ENCODE measurements at regions not wholly inside any gene's neighbourhood (a gene's known extent, or its start where the extent isn't known, plus 50 kb on each side); places are given as distances from the start of the nearest gene placed in this dataset.

DNA sequence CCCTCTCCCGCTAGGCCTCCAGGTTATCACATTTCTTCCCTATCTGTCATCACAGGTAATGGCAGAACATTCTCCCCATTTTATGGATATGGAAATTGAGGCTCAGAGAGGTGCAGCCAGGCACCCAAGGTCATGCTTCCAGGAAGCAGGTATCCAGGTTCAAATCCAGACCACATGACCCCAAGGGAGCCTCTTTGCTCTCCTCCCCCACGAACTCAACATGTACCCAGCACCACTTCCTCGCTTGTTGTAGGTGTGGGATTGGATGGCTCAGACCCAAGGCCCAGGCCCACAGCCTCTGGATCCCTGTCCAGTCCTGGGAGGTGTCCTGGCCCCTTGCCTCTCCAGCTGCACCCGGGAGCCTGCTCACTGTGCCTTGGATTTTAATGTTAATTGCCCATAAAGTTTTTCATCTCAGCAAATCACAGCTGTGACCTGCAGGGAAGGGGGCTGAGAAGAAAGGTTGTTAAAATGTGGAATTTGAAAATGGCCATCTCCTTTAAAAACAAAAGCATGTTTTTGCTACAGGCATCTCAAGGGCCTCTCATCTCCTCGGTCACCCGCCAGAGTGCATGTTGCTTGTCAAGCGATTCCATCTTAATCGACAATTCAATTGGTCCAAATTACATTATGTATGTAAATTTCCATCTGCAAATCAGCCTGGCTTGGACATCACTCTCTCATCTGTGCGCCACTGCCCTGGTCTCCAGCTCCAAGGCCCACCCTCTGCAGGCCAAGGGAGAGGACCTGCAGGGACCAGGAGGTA lies 205.4 kb upstream of the ZMIZ1 start:
- DNase-seq (ENCODE audit: low read depth): no peak

DNA sequence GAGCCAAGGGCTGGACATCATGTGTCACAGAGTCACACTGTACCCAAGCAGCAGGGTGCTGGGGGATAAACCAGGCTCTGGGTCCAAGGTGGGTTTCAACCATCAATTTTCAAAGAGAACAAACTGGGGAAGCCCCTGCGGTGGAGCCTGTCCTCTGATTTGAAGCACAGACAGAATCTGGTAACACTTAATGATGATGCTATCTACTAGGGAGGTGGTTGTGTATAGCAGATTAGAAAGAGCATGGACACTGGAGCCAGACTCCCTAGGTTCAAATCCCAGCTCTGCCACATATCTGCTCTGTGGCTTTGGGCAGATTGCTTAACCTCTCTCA lies 204.9 kb upstream of the ZMIZ1 start:
- no peak for DNase-seq (ENCODE audit: low read depth)

DNA sequence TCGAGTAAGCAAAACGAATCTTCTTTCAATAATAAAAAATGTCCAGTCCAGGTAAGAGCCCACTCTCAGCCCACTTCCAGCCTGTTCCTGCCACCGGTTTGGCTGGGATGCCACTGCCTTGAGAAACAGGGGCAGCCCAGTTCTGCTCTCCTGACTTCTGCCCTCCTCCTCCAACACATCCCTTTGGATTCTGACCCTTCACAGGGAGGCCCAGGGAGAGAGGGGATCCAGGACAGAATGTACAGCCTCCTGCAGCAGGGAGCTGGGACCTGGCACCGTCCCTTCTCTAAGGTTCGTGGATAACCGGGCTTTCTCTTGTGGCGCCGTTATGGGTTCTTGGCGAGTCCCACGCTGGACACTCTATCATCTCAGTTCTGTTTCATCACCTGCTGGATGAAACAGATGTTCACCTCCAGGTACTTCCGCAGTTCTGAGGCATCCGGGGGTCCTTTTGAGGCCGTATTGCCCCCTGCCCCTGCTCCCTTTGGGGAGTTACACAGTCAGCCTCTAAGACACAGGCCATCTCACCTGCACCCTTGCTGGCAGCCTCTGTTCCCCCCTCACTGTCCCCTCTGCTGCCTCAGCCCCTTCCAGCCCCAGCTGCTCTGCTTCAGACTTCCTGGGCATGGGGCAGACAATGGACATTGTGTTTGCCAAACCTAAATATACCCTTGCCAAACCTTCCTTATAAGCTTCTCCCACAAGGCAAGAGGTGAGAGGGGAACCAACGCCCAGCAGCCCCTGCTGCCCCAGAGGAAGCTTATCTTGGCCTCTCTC lies 203.8 kb upstream of the ZMIZ1 start:
- no peak for DNase-seq (ENCODE audit: low read depth)

DNA sequence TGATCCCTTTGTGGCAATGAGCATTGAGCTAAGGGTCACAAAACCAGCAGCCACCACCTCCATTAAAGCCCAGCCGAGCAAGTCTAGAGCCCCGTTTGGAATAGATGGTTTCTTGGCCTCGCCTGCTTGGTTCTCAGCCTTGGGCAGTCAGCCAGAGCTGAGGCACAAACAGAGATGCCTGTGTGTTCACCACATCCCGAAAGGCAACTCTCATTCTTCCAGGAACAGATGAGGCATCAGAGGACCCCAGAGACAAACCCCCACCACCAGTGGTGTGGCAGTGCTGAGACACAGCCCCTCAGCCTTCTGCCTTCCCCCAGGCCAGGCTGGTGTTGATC lies 203.3 kb upstream of the ZMIZ1 start:
- DNase-seq (ENCODE audit: low read depth): no peak

DNA sequence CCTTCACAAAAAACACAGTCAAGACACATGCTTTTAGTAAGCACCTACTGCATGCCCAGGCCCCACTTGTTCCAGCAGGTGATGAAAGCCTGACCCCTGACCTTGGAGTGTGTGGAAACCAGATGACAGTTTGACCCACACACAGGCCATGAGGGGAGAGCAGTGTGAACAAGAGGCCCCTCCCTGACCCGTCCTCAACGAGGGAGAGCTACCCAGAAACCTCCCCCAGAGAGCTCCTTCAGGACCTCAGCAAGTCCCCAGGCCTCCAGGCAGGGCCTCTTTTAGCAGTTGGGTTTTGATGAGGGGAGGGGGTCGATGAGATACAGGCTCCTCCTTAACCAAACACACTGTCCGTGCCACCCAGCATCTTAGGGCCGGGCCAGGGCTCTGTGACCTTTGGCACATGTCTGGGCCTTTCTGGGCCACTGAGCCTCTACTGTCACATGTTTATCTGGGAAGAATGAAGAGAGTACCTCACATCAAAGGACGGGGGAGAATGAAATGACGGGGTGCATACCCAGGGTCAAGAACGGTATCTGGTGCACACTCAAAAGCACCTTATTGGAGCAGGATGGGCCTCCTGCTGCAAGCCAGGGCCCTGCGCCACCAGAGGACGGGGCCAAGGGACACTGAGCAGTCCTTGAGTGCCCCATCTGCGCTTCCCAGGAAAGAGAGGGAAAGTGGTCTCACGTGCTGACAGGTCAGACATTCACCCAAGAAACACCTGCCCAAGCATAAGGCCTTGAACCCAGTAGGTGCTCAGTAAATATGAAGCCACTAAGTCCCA lies 202.6 kb upstream of the ZMIZ1 start:
- DNase-seq (ENCODE audit: low read depth): no peak

DNA sequence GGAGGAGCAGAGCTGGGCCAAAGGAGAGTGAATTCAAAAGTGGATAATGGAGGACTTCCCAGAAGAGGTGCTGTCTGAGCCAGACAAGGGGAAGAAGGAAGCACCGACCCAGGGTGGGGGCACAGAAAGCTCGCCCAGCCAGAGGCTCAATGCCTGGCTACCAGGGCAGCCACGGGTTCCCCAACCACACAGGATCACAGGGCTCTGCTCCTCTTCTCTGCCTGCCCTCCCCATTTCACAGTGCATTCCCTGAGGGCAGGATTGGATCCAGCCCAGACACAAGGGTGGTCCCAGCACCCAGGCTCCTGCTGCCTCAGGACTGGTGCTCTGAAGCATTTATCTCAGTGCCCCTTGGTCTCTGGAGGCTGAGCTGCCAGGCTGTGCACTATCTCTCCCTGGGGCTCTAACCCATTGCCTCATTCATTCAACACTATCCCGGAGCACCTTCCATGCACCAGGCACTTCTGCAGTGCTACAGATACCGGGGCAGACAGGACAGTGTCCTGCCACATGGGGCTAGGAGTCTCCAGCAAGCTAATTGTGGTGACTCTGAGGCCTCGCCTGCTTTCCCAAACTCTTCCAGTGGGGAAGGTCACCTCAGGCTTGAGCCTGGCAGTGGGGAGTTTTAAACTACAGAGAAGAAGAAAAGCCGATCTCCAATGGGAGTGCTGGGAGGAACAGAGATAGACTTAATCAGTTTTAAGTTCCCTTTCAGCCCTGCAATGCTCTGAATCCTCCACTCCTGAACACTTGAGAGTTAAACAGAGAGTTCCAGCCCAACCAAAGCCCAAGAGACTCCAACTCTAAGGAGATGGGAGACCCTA lies 201.8 kb upstream of the ZMIZ1 start:
- no peak for DNase-seq (ENCODE audit: low read depth)

DNA sequence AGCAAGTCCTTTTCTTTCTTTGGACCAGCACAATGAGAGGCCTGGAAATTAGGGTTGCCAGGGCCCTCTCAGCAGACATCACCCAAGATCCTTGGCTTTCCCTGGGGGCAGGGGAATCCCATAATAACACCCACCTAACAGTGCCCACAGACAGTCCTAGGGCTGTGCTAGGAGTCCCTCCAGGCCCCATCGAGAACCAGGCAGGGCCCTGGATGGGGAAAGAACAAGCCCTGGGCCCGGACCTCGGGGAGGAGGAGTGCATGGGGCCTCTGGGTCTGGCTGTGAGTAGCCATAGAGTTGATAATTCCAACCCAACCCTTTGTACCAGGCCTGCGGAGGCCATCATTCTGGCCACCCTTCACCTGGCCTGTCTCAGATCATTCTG lies 201.2 kb upstream of the ZMIZ1 start:
- no peak for DNase-seq (ENCODE audit: low read depth)

DNA sequence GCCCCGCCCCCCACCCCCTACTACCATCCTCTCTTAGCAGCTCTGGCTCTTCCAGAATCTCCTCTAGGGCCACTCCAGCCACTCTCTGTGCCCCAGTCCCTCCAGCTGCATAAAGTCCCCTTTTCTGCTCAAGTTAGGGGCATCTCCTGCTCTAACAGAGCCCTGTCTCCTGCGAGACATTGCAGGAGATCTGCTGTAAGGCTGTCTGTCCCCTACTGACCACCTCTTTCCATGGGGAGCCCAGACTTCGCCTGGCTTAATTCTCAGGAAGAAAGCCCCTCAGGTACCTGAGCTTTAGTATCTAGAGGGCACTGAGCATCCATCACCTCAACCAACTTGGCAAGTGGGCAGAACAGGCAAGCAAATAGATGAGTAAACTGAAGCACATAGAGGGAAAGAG lies 200.7 kb upstream of the ZMIZ1 start:
- no peak for DNase-seq (ENCODE audit: low read depth)

DNA sequence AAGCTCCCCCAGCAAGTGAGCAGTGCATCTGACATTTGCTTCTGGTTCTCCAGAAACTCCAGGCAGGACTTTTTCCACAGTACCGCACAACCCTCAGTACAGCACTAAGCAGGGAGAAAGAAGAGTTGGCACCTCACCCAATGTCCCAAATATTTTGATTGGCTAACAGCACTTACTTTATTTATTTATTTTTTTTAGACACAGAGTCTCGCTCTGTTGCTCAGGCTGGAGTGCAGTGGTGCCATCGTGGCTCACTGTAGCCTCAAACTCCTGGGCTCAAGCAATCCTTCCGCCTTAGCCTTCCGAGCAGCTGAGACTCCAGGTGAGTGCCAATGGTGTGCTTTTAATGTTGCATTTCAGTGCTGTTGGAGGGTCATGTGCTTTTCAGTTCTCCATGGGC lies 200.3 kb upstream of the ZMIZ1 start:
- DNase-seq (ENCODE audit: low read depth): no peak

DNA sequence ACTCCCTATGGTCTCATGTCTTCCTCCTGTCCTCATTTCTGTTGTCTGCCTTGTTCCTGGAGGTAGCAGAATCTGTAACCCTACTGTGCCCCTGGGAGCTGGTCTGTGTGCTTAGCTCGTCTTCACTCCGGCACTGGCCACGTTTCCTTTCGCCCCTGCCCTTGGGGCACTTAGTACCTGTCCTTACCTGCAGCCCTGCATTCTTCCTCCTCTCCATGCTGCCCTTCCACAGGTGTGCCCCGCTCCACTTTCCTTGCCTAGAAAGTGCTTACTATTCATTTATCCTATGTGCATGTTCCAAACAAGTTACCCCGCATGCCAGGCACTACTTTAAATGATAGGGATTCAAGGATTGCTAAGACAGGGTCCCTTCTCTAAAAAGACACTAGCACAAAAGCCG lies 199.9 kb upstream of the ZMIZ1 start:
- DNase-seq (ENCODE audit: low read depth): no peak

DNA sequence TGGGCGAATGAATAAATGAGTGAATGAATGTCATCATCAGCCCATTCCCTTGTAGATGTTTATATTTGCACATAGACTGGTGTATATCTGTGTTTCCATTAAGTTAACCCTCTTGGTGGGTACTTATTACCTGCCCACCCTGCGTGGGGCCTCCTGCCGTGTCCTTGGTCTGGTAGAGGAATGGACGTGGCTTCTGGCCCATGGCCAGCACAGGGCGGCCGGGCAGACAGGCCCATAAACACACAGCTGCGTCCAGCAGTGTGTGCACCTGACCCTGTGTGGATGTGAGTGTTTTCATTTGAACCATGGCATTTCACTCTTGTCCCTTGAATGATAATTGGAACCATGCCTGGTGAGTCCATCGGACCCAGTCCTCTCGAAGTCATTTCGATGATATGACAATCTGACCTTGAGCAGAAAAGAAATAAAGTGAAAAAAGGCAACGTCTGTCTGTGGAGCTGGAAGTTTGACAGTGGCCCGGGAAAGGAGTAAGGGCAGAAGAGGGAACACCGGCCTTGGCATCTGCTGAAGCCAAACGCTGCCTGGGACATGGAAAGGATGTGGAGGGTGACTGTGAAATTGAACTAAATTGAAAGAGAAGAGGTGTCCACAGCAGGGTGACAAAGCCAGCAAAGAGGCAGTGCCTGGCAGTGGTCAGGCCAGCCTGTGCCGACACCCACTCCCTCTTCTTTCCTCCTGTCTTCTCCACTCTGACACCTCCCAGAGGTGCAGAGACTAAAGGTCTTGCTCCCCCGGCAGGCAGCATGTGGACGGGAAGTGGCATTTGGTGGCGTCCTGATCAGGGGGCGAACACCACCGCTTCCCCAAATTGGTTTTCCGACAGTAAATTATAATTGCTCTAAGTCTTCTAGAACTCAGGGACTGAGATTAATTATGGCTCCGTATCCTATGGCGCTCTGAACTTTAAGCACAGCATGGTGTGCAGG lies 199.0 kb upstream of the ZMIZ1 start:
- no peak for DNase-seq (ENCODE audit: low read depth)

DNA sequence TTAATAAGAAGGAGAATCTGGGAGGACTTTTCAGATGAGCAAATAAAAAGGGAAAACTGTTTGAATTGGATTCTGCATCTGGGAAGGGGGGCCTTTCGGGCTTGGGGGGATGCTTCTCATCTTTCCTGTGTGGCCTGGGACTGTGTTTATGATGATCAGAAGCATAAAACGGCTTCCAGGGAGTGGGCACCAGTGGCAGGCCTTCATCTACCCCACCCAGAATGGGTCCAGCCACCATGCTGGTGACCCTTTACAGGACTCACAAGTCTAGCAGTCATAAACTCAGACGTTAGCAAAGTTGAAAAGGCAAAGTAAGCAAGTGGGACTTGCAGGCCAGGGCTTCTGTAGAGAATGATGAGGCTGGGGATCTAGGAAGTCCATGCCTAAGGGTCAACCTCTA lies 198.3 kb upstream of the ZMIZ1 start:
- DNase-seq (ENCODE audit: low read depth): no peak

DNA sequence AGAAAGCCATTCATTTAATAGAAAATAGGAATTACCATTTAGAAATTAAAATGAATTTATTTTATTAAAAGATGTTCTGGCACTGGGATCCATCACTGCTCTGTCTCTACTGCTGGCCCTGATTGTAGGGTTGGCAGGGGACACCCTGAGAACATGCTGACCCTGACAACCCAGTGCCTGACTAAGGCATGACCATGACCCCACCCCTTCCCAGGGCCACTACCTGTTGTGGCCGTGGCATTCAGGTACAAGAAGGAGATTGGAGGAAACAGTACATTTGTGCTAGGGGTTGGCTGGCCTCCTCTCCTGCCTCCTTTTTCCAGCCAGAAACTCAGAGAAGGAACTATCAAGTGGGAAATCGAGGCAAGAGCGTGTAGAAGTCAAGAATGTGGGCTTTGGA lies 197.0 kb upstream of the ZMIZ1 start:
- DNase-seq (ENCODE audit: low read depth): no peak

DNA sequence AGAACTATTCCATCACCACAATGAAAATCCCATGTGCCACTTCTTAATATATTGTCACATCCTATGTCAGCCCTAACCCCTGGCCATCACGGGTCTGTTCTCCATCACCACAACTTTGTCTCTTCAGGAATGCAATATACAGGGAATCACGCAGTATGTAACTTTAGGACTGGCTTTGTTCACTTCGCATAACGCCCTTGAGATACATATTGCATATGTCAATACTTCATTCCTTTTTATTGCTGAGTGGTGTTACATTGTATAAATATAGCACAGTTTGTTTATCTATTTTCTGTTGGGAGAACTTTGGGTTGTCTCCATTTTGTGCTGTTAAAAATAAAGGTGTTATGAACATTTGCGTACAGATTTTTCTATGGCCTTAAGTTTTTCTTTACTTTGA lies 195.4 kb upstream of the ZMIZ1 start:
- no peak for DNase-seq (ENCODE audit: low read depth)

DNA sequence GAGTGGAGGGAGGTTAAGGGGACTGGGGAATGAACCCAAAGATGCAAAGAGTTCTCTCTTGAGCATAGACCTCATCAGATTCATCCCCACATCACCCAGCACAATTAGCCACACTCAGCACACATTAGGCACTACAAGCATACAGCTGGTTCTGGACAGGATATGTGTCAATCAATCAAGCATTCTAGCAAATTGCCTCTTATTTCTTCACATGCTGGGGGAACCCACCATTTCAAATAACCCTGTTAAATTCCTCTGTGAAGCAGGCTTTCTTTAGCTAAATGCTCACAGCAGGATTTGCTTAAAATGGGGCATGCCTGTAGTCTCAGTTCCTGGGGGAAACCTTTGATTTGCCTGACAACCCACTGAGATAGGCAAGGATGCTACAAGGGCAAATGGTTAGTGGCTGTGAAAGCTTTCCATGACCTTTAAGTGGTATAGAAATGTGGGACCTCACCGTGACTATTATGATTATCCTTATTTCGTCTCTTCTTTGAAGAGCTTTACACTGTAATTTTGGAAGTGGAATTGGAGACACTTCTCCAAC lies 193.4 kb upstream of the ZMIZ1 start:
- DNase-seq (ENCODE audit: low read depth): no peak

DNA sequence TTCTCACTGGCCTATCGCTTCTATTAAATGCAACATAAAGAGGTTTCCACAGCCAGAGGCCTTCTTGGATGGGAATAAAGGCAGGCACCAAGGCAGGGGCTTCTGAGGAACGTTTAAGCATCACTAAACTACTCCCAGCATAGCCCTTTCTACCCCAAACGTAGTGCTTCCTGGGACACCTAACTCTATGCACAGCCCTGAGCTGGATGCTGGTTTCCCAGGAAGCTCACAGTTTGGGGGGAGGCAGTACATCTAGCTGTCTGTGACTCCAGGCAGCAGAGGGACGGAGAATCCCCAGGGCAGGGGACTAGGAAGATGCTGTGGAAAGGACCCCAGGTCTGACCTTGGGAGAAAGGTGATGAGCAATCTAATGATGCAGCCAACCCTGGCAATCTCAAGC lies 192.8 kb upstream of the ZMIZ1 start:
- DNase-seq (ENCODE audit: low read depth): no peak

DNA sequence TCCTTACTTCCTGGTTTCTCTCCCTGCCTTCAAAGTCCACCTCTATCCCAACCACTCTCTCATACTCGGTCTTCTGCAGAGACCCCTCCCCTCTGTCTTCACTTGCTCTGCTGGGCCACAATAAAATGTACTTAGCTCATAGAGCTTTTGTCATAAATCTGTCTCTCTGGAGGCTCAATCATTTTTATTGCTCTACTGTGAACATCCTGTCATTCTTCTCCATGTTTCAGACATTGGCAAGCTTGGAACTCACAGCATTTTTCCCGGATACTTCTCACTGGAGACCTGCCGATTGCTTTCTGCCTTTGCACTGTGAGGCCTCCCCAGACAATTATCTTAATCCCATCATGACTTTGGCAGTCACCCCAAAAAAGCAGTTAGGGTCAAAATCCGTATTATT lies 192.3 kb upstream of the ZMIZ1 start:
- no peak for DNase-seq (ENCODE audit: low read depth)

DNA sequence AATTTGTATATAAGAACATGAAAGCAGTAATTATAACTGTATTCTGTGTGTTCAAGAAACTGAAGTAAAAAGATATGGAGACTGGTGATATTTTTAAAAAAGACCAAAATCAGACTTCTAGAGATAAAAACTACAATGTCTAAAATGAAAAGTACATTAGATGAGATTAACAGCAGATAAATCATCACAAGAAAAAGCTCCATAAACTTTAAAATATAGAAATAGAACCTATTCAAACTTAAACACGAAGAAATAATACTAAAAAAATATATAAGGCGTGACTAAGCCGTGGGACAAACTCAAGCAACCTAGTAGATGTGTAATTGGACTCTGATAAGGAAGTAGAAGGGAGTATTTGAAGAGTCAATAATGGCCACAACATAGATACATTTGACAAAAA lies 189.1 kb upstream of the ZMIZ1 start:
- no peak for DNase-seq (ENCODE audit: low read depth)

DNA sequence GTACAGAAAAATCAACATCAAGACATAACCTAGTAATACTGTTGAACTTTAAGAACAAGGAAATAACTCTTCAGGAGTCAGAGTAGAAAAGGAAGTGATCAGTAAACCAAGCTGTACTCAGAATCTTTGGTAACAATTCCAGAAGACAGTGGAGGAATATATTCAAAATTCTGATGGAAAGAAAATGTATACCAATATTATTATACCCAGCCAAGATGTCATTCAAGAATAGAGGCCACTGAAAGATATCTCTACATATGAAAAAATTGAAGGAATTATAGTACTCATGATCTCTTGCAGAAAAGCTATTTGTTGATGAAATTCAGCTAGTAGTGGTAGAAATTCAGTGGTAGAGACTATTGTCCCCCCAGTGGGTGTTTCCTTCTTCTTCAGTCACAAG lies 182.6 kb upstream of the ZMIZ1 start:
- DNase-seq (ENCODE audit: low read depth): no peak

DNA sequence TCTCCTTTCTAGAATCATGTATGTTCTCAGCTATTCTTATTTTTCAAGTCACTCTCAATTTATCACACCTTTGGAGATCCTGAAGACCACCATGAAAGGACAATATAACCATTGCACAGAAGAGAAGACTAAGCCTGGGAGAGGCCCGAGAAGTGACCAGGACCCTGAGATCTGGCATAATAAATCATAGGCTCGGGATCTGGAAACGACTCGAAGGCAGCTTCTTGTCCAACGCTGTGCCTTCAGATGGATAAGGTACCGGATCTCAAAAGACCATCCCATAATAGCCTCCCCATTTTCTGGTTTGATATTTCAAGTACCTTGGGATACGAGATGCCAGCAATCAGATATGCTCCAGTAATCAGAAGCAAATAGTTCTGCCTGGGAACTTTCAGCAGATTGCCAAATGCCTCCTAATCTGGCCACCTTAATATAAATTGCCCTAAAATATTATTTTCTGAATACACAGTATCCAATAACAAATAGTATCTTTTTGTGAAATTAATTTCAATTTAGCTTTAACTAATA lies 179.2 kb upstream of the ZMIZ1 start:
- no peak for DNase-seq (ENCODE audit: low read depth)

DNA sequence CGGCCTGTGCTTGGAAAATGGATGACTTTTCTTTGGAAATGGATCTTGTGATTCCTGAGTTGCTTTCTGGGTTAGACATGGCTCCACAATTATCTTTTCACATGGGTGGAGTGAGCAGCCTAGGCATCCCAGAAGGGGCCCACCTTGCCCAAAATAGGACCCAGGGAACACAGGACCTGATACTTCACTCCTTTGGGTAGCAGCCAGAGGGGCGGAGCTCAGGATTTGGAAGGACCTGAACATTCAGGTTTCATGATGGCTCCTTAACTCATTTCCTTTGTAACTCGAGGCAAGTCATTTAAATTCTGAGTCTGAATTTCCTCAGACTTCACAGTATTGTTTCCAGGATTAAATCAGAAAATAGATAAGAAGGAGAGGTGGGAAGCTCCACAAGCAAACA lies 178.3 kb upstream of the ZMIZ1 start:
- no peak for DNase-seq (ENCODE audit: low read depth)

All from stimulated activated CD8-positive, alpha-beta memory T cell treated with anti-CD3 and anti-CD28 coated beads, Interleukin-12 subunit alpha, Interleukin-12 subunit beta, amount 100 ng/mL, for 4 hours (primary cell).